PC-9 (cell line): ENCODE measurements at regions not wholly inside any gene's neighbourhood (a gene's known extent, or its start where the extent isn't known, plus 50 kb on each side); places are given as distances from the start of the nearest gene placed in this dataset.

Source experiments
- CTCF ChIP-seq: fragments of 200-600 bp; sonication (generic); conservative IDR thresholded peaks from 2 replicates; pipeline ENCODE4 v1.6.1; 2017; ENCODE audit warnings: mixed run types, antibody characterized with exemption, mild to moderate bottlenecking, moderate library complexity
- EZH2 ChIP-seq: fragments of 200-600 bp; sonication (generic); IDR thresholded peaks from 2 replicates; pipeline ENCODE4 v1.8.0; 2017; ENCODE audit warnings: antibody characterized with exemption, low read depth

GRCh38 chr12:111010916-111011657 is 90.7 kb upstream of the MYL2 start:
- TF ChIP-seq EZH2 (no peak), CTCF (no peak)
